NCI-H187 treated with DMSO at 0.1 percent for 48 hours (cell line): ENCODE measurements at regions not wholly inside any gene's neighbourhood (a gene's known extent, or its start where the extent isn't known, plus 50 kb on each side); places are given as distances from the start of the nearest gene placed in this dataset.
"Not testable (repeated sequence)": the region's sequence is repeated elsewhere in the genome, so short reads cannot be mapped to it uniquely, and the experiment has no call there.

Experiments used
- DNase-seq: peaks from one replicate; lab custom pipeline; 2025; lab: John Stamatoyannopoulos, UW

DNA sequence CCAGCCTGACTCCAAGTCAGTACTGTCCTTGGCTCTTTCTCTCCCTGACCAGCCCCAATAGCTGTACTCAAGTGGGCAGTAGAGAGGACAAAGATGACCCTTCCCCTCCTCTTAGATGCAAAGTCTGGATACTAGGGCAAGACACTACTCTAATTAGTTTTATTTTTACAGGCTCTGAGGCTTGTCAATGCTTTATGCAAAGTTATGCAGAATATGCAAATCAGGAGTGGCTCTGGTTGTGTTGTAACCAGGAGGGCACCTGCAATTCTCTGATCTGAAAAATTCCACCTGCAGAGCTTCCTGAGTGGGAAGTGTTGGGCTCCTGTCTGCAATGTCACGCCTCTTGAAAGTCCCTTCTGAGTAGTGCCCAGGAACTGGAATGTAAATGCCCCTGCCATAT is 201.5 kb downstream of the RGS3 start:
- no peak for DNase-seq

DNA sequence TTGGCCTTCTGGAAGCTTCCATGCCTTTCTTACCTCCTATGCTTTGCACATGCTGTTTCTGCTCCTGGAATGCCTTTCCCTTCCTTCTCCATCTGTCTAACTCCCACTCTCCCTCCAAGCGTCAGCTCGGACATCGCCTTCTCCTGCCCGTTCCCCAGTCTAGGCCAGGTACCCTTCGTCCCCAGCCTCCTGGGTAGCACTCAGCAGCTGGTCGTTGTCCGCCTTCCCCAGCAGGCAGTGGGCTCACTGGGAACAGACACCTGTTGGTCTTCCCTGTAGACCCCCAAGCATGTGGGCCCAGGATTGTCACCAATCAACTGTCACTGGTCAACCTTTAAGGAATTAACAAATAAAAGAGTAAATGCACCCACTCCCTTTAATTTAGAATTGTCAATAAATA is 202.2 kb downstream of the RGS3 start:
- no peak for DNase-seq

DNA sequence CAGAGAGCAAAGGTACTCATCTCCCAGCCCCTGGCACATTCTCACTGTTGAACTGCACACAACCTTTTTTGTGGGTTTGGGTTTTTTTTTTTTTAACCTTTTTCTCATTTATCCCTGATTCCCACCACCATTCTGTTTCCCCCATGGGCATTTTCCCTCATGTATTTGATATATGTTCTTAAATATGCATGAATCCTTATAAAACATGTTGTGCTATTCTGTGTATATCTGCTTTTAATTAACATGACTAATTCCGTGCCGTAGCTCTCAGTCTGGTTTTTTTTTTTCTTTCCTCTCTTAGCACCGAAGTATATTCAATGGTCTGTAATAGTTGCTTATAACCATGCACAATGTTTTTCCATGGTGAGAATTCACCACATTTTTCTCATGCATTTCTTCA is 204.5 kb downstream of the RGS3 start:
- DNase-seq = no peak

DNA sequence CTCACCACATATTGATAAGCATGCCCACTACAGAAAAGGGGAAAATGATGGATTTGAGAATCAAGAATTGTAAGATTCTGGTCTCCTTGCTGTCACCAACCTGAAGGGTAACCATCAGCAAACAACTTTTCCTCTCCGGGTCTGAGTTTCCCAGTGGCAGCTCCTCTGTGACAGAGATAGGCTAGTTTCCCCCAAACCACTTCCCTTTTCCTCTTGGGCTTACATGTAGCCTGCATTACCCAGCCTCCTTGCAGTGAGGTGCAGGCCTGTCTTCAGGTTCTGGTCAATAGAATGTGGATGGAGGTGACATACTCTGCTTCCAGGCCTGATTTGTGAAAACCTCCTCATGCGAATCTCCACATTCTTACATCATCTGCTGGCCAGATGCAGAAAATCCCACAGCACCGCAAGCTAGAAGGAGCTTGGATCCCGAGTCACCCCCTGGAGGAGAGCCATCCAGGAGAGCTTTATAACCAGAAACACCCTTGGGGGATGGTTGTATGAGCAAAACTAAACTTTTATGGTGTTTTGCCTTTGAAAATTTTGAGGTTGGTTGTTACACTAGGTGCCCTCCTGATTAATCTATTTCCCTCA is 206.1 kb downstream of the RGS3 start:
- DNase-seq = no peak

DNA sequence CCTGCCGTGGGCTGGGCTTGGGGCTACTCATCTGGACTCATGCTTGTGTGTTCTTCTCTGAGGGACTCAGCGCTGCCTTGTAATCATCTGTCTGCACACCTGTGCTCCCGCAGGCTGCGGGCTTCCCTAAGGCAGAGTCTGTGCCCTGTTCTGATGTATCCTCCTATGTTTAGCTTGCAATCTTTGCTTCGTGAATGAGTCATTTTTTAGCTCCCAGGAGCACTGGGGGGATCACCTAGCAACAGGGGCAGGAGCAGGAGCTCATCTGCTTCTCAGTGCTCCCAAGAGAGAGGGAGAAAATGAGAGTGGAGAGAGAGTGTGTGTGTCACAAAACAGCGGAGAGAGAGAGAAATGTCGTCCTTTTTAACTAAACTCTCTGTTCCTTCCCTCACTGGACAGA is 202.4 kb upstream of the ZNF618 start:
- DNase-seq = no peak

DNA sequence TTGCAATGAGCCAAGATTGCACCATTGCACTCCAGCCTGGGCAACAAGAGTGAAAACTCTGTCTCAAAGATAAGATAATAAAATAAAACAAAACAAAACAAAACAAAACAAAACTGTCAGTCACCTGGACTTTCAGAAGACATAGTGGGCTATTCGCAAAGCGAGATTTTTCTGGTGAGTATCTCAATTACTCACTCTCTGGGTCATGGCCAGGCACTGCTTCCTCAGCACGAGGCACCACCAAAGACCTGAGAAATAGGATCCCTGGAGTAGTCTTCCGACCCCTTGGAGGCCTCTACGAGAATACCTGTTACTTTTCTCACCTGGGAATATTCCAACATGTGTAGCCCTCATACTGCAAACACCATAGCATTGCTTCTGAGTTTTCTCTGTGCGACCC is 201.7 kb upstream of the ZNF618 start:
- DNase-seq = no peak

DNA sequence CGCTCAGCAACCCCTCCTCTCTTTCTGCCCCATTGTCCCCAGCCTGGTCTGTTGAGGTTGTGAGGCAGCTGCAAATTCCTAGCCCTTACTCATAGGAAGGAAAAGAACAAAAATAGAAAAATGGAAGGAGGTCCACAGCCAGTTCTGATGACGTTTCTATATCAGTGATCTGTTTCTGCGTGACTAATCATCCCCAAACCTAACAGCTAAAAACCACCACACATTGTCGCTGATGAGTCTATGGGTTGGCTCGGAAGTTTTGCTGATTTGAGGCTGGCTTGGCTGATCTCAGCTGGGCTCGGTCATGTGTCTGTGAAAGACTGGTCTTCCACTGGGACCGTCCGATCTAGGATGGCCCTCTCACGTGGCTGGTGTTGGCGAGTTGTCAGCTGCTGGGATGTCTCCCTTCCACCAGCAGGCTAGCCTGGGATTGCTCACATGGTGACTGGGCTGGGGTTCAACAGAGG is 200.6 kb upstream of the ZNF618 start:
- no peak for DNase-seq

DNA sequence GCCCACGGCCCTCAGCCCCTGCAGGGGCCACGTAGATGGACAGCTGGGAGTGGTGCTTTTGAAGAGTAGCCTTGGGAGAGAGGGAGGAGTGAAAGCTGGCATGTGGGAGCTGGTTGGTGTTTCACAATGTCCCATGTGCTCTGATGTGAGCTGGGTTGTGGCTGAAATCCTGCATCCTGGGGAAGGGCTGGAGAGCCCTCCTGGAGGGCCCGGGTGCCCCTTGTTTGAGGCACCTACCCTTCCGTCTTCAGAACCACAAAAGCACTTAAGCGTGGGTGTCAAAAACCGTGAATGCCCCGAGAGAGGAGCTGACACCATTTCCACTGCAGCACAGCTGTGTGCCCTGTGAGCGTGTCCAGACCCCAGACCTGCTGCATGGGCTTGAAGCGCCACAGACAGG is 199.1 kb upstream of the ZNF618 start:
- no peak for DNase-seq

DNA sequence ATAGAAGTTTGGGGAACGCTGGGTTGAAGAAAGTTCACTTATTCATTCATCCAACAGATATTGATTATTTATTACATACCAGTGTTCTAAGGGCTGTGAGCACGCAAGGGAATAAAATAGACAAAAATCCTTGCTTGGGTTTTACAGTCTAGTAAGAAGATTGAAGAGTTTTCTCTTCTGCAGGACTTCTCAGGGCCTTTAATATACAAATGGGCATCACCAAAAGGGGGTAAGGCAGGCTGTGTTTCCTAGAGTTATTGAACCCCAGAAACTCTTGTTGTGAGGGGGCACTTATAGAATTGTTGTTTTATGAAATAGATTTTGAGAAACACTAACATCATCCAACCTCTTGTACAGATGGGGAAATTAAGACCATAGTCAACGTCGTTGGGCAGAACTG is 198.5 kb upstream of the ZNF618 start:
- DNase-seq = no peak

DNA sequence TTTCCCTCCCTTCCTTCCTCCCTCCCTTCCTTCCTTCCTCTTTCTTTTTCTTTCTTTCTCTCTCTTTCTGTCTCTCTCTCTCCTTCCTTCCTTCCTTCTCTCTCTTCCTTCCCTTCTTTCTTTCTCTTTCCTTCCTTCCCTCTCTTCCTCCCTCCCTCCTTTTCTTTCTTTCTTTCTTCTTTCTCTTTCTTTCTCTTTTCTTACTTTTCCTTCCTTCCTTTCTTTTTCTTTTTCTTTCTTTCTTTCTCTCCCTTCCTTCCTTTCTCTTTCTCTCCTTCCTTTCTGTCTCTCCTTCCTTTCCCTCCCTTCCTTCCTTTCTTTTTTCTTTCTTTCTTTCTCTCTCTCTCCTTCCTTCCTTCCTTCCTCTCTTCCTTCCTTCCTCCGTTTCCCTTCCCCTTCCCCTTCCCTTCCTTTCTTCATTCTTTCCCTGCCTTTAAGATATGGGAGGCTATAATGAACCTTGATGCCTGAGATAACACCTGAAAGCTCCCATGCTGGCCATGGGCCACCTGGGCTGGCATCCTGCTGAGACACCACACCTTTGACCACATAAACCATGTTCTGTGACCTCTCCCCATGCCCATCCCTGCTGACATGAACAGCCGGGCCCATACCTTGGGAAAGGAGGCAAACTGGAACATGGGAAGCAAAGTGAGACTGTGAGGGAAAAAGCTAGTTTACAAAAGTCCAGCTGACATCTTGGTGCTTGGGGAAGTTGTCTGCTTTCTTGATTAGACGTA is 197.8 kb upstream of the ZNF618 start:
- no peak for DNase-seq

DNA sequence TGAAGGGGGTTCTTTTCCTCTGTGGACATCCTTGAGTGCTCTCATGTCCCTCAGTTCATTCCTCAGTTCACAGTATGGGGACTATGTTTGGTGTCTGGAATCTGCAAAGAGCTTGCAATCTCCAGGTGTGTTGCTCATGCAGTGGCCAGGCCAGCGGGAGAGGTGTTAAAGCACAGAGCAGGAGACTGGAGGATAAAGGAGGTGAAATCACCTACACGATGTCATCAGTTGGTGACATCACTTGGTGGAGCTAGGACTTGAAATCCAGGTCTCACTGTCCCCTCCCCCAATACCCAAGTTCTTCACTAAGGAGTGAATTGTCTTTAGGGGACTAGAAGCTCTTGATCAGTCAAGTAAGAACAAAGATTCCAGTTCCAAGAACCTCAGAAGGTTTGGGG is 197.3 kb upstream of the ZNF618 start:
- DNase-seq = no peak

DNA sequence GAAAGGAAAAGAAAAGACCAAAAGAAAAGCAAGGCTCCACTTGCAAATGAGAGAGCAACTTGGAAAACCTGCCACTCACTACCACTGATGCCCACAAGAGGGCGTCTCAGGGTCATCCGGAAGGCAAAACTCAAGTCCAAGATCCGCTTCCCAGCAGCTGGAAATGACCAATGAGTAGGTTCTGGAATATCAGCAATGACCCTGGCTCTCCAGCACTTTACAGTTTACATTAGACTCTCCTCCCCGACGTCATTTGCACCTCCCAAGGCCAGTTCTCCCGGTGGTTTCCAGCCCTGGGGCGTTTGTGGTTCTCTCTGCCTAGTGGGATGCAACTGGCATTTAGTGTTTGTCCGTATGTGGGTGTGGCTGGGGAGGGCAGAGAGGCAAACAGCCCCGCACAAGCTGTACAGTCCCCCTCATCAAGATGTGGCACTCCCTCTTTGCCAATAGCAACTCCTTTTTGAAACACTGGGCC is 193.8 kb upstream of the ZNF618 start:
- no peak for DNase-seq

DNA sequence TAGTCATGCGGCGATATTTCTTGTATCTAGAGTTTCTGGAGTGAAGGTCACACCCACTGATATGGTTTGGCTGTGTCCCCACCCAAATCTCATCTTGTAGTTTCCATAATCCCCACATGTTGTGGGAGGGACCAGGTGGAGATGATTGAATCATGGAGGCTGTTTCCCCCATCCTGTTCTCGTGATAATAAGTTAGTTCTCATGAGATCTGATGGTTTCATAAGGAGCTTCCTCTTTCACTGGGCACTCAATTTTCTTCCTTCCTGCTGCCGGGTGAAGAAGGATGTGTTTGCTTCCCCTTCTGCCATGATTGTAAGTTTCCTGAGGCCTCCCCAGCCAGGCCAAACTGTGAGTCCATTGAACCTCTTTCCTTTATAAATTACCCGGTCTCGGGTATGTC is 190.5 kb upstream of the ZNF618 start:
- DNase-seq = not testable (repeated sequence)

DNA sequence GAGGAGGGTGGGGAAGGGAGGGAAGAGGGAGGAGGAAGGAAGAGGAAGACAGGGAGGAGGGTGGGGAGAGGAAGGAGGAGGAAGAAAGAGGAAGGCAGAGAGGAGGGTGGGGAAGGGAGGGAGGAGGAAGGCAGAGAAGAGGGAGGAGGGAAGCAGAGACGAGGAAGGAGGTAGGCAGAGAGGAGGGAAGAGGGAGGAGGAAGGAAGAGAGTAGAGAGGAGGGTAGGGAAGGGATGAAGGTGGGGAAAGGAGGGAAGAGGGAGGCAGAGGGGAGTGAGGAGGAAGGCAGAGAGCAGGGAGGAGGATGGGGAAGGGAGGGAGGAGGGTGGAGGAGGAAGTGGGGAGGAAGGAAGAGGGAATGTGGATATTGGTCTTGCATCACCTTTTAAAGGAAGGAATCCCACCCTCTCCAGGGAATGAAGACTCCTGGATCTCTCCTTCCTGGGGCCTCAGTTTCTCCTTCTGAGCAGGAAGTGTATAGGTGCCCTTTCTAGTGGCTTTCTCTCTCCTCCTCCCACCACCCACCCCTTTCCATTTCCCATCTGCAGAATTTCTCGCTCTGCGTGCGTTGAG is 188.9 kb upstream of the ZNF618 start:
- no peak for DNase-seq

DNA sequence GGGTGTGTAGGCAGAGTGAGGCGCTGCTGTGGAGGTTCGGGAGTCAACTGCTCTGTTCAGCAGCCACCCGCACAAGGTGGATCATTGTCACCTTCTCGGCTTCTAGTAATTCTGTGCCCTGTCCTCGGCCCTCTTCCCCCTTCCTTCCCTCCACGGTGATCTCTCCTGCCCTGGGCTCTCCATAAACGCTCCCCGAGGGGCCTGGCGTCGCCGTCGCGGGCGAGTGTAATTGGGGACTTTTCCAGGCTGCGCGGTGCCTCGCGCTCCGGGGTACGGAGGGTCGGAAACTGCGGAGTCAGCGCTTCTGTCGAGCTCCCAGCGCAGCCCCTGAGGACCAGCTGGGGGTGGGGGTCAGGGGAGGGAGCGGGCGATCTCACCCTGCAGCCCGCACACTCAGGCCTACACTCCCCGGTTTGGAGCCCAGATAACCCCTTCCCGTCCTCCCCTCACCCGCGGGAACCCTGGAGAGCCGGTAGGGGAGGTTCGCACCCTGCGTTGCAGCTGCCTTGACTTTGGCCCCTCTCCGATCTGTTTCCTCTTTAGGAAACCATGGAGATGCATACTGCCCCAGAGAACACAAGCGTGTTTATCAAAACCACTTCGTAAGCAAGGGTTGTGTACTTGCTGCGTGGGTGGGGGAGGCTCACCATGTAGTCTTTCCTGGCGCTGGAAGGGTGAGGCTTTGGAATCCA is 188.3 kb upstream of the ZNF618 start:
- DNase-seq = no peak

DNA sequence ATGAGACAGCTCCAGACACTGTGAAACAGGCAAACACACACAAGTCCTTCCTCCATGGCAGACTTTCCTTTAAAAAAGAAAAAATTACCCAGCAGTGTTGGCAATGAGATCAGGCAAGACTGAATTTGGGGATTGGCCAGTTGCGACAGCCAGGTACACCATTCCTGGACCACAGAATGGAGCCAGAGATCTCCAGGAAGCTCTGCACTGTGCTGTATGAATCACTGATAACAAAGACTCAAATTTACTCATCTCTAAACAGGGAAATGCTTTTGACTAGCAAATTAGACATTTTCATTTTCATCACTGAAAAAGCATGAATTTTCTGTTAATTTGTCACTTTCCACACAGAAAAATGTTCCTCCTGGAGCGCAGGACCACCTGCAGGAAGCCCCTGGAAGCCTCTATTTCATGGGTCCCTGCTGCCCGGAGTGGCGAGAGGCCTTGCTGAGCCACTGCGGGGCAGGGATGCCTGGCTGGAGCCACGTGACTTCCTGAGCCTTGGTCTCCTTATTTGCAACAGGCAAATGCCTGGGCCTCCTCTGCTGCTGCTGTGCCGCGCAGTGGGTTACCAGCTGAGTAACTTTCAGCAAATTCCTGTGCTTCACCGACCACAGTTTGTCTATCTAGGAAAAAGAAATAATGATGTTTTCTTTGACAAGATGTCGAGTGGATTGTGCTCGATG is 185.9 kb upstream of the ZNF618 start:
- DNase-seq = no peak

DNA sequence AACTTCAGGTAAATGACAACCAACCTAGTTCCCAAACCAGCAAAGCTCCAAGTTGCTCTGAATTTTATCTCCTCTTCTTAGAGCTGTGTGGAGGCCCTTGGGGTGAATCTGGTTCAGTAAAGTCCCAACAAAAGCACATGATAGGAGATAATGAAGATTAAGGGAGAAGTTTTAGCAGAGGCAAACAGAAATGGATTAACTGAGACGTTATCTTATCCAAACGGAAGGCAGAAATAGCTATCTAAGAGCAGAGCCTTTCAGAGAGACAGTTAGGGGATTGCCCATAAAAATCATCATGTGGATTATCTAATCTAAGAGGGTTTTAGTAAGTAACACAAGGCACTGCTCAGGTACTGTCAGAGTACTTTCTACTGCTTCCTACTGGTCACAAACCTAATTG is 183.9 kb upstream of the ZNF618 start:
- no peak for DNase-seq

DNA sequence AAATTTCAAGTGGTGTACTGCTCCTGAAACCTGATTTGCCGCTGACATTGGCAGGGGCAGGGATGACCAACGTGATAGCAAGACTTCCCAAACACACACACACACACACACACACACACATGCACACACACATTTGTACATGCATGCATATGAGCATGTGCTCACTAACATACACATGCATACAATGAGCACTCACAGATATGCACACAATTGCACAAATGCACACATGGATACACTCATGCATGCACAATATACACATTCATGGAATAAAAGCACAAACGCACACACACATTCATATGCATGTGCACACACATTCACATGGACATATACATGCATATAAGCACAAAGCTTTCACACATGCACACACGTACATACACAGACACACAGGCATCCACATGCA is 181.2 kb upstream of the ZNF618 start:
- DNase-seq = no peak

DNA sequence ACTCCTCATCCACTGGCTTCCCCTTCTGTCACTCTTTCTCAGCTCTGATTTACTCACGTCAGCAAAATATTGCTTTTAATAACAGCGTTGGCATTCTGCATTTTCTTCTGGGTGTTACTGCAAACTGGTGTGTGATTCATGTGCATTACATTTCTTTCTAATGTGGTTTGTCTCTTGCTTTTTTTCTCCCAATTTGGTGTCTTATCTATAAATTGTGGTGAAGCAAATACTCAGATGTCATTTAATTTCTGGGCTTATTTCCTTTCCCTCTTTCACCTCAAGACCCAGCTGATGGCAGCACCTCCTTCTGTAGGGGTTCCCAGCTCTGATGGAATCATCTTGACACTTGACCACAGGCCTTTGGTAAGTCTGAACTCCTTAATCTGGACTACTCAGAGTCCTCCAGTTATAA is 180.7 kb upstream of the ZNF618 start:
- no peak for DNase-seq

DNA sequence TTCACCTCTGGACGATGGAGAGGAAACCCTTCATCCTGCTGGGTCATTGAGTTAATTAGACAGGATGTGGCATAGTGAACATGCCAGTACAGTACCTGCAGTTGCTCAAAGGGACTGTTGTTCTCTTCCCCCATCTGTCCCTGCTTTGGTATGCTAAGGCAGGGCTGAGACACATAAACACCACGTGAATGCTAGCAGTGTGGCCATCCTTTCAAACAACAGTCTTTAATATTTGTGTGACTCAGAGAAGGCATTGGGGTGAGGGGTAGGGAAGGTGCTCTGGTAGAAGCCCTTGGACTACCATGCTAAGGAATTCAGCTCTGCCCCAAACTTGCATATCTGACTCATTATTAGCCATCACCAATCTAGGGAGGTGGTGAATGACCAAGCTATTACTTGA is 180.2 kb upstream of the ZNF618 start:
- no peak for DNase-seq

DNA sequence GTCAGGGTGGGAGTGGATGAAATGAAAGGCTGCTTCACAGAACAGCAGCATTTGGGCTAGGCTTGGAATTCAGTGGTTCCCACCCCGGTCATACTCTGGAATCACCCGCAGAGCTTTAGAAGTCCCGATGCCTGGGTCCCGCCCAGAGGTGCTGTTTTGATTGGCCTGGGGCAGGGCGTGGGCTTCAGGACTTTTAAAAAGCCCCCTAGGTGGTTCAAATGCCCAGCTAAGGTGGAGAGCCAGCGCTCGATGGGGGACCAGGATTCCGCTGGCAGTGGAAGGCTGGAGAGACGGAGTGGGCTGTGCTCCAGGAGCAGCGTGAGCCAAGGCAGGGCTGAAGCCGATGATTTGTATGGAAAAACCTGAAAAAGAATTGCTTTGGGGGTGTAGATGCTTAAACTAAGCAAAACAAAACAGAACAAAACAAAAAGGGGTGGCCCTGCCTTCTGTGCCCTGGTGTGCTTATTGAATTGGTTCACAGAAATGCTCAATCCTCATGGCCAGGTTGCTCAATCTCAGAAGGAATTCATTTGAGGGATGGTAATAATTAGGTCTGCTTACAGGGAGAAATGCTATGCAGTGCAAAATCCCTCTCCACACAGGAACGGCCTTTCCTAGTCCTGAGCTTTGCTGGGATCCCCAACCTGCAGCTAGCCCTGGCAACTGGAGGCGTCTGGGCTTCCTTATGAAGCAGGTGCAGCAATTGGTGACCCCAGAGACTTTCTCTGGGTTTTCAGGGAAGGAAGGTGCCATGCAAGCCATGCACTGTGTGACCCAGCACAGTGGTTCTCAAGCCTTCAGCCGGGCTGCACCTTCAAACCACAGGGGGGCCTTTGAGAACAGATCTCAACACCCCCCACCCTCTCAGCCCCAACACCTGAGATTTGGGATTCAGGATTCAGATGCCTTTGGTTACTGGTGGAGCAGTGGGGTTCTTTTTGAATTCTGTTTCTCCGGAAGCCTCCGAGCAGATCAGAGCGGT is 174.0 kb upstream of the ZNF618 start:
- DNase-seq = no peak
